IMR-90 (cell line): ENCODE measurements at regions not wholly inside any gene's neighbourhood (a gene's known extent, or its start where the extent isn't known, plus 50 kb on each side); places are given as distances from the start of the nearest gene placed in this dataset.

Experiments
- ATAC-seq: fragments of 200-7000 bp; cut with Tn5 transposase; 2 replicates; pipeline ENCODE4 v1.9.1; 2020; ENCODE audit warnings: low read depth, mild to moderate bottlenecking, moderate library complexity
- BruUV-seq: library from RNA; stranded (reverse); fragments of 400-500 nt; replicated peaks from 2 replicates; lab custom pipeline; 2021; lab: Mats Ljungman, UMichigan
- CTCF ChIA-PET: fragments of 300-600 bp; formaldehyde crosslinking; extraction: SDS; loops from one replicate; lab custom pipeline; 2021; ENCODE audit warnings: antibody characterized with exemption; lab: Yijun Ruan, JAX
- POLR2A ChIA-PET: fragments of 300-600 bp; sonication (Branson Sonifier 250); formaldehyde crosslinking; loops from one replicate; lab custom pipeline; 2022; ENCODE audit warnings: antibody characterized with exemption; ENCODE audit not compliant: unreplicated experiment; lab: Charles Lee
- DNase-seq: peaks from one replicate; pipeline ENCODE4 v3.0.0; 2013
- H2AFZ ChIP-seq: replicated peaks from 2 replicates; pipeline ENCODE3; 2013; ENCODE audit warnings: low read length, mild to moderate bottlenecking; ENCODE audit not compliant: poor library complexity
- H2AK5ac ChIP-seq: 2 replicates; pipeline ENCODE4 v1.6.1; 2013; ENCODE audit warnings: low read depth, low read length, inconsistent platforms
- H2AK9ac ChIP-seq: replicated peaks from 2 replicates; pipeline ENCODE3; 2013; ENCODE audit warnings: mild to moderate bottlenecking, low read depth, low read length, moderate library complexity; ENCODE audit not compliant: poor library complexity
- H2BK120ac ChIP-seq: 2 replicates; pipeline ENCODE4 v1.6.1; 2013; ENCODE audit warnings: low read depth, low read length, inconsistent platforms
- H2BK15ac ChIP-seq: 3 replicates; pipeline ENCODE4 v1.6.1; 2013; ENCODE audit warnings: low read depth, low read length, inconsistent platforms
- H2BK20ac ChIP-seq: 2 replicates; pipeline ENCODE4 v1.6.1; 2013; ENCODE audit warnings: low read depth, mild to moderate bottlenecking, inconsistent platforms, low read length, moderate library complexity
- H2BK5ac ChIP-seq: 2 replicates; pipeline ENCODE4 v1.6.1; 2013; ENCODE audit warnings: mild to moderate bottlenecking, low read depth, low read length, inconsistent platforms; ENCODE audit not compliant: poor library complexity, severe bottlenecking
- H3K14ac ChIP-seq: replicated peaks from 2 replicates; pipeline ENCODE4 v1.6.1; 2013; ENCODE audit warnings: low read depth, low read length, inconsistent platforms
- H3K18ac ChIP-seq: 2 replicates; pipeline ENCODE4 v1.6.1; 2013; ENCODE audit warnings: low read depth, low read length, control low read depth
- H3K23ac ChIP-seq: 2 replicates; pipeline ENCODE4 v1.6.1; 2013; ENCODE audit warnings: low read depth, low read length, inconsistent platforms
- H3K27ac ChIP-seq: 2 replicates; pipeline ENCODE4 v1.5.1; 2013; ENCODE audit warnings: mild to moderate bottlenecking, control low read depth, low read length; ENCODE audit not compliant: insufficient read depth
- H3K27me3 ChIP-seq: 2 replicates; pipeline ENCODE4 v1.6.1; 2013; ENCODE audit warnings: low read length; ENCODE audit not compliant: control insufficient read depth, insufficient read depth
- H3K36me3 ChIP-seq: 2 replicates; pipeline ENCODE4 v1.6.1; 2013; ENCODE audit warnings: low read length, mixed read lengths; ENCODE audit not compliant: control insufficient read depth, insufficient read depth
- H3K4ac ChIP-seq: 2 replicates; pipeline ENCODE4 v1.6.1; 2013; ENCODE audit warnings: low read depth, low read length, inconsistent platforms
- H3K4me1 ChIP-seq: 2 replicates; pipeline ENCODE4 v1.6.1; 2013; ENCODE audit warnings: low read length, mixed read lengths; ENCODE audit not compliant: control insufficient read depth, insufficient read depth
- H3K4me2 ChIP-seq: 2 replicates; pipeline ENCODE4 v1.6.1; 2013; ENCODE audit warnings: low read depth, mild to moderate bottlenecking, control low read depth, low read length, moderate library complexity
- H3K4me3 ChIP-seq: 2 replicates; pipeline ENCODE4 v1.5.1; 2013; ENCODE audit warnings: low read depth, mild to moderate bottlenecking, control low read depth, low read length, moderate library complexity; ENCODE audit not compliant: insufficient read depth
- H3K56ac ChIP-seq: 2 replicates; pipeline ENCODE4 v1.6.1; 2013; ENCODE audit warnings: low read length, inconsistent platforms; ENCODE audit not compliant: insufficient read depth; ENCODE audit errors: extremely low read depth
- H3K79me1 ChIP-seq, 2 experiments: 2 replicates each; pipeline ENCODE4 v1.6.1; 2013; ENCODE audit warnings: low read length in 2 of 2, inconsistent platforms in 1 of 2, low read depth in 1 of 2
- H3K9ac ChIP-seq: 2 replicates; pipeline ENCODE4 v1.6.1; 2013; ENCODE audit warnings: low read depth, low read length, control low read depth
- H3K9me1 ChIP-seq: 2 replicates; pipeline ENCODE4 v1.6.1; 2013; ENCODE audit warnings: low read length, inconsistent platforms; ENCODE audit not compliant: insufficient read depth
- H3K9me3 ChIP-seq: 2 replicates; pipeline ENCODE4 v1.6.1; 2013; ENCODE audit warnings: low read length; ENCODE audit not compliant: control insufficient read depth, insufficient read depth
- H4K20me1 ChIP-seq: 2 replicates; pipeline ENCODE4 v1.6.1; 2013; ENCODE audit warnings: low read length, inconsistent platforms; ENCODE audit not compliant: insufficient read depth
- H4K5ac ChIP-seq: 2 replicates; pipeline ENCODE4 v1.6.1; 2013; ENCODE audit warnings: mild to moderate bottlenecking, low read depth, low read length, control low read depth
- H4K8ac ChIP-seq, 2 experiments: 2 replicates each; pipeline ENCODE4 v1.6.1; 2013; ENCODE audit warnings: low read depth in 2 of 2, low read length in 2 of 2, control low read depth in 1 of 2, inconsistent platforms in 1 of 2
- H4K91ac ChIP-seq: 2 replicates; pipeline ENCODE4 v1.6.1; 2013; ENCODE audit warnings: low read depth, low read length, inconsistent platforms; ENCODE audit not compliant: insufficient read depth
- BHLHE40 ChIP-seq: fragments of 150-350 bp; IDR thresholded peaks from 2 replicates; pipeline ENCODE4 v1.6.1; 2016; ENCODE audit warnings: mild to moderate bottlenecking, low read depth, low read length
- CEBPB ChIP-seq: IDR thresholded peaks from 2 replicates; pipeline ENCODE4 v1.6.1; 2012; ENCODE audit warnings: low read depth, low read length, improper control_type of control experiment
- CHD1 ChIP-seq: IDR thresholded peaks from 2 replicates; pipeline ENCODE4 v1.6.1; 2012; ENCODE audit warnings: low read depth, low read length, improper control_type of control experiment
- CTCF ChIP-seq: conservative IDR thresholded peaks from 2 replicates; pipeline ENCODE4 v1.5.1; 2012; ENCODE audit warnings: mild to moderate bottlenecking, low read depth, low read length, improper control_type of control experiment
- FOS ChIP-seq: fragments of 150-350 bp; IDR thresholded peaks from 2 replicates; pipeline ENCODE4 v1.6.1; 2016; ENCODE audit warnings: low read depth, low read length
- MAFK ChIP-seq: IDR thresholded peaks from 2 replicates; pipeline ENCODE4 v1.6.1; 2012; ENCODE audit warnings: low read depth, low read length, improper control_type of control experiment
- MAZ ChIP-seq: IDR thresholded peaks from 2 replicates; pipeline ENCODE4 v1.6.1; 2012; ENCODE audit warnings: low read depth, mild to moderate bottlenecking, low read length, improper control_type of control experiment, moderate library complexity, borderline replicate concordance
- MXI1 ChIP-seq: IDR thresholded peaks from 2 replicates; pipeline ENCODE4 v1.6.1; 2012; ENCODE audit warnings: low read depth, mild to moderate bottlenecking, low read length, moderate library complexity, borderline replicate concordance
- NFE2L2 ChIP-seq: fragments of 150-350 bp; IDR thresholded peaks from 2 replicates; pipeline ENCODE4 v1.6.1; 2016; ENCODE audit warnings: low read depth, mild to moderate bottlenecking, low read length
- POLR2A ChIP-seq: IDR thresholded peaks from 2 replicates; pipeline ENCODE4 v1.6.1; 2012; ENCODE audit warnings: mild to moderate bottlenecking, low read depth, low read length
- RAD21 ChIP-seq: IDR thresholded peaks from 2 replicates; pipeline ENCODE4 v1.6.1; 2012; ENCODE audit warnings: low read length, improper control_type of control experiment
- RCOR1 ChIP-seq: IDR thresholded peaks from 2 replicates; pipeline ENCODE4 v1.6.1; 2012; ENCODE audit warnings: mild to moderate bottlenecking, low read length, improper control_type of control experiment; ENCODE audit not compliant: insufficient replicate concordance
- SMC3 ChIP-seq: fragments of 150-350 bp; IDR thresholded peaks from 2 replicates; pipeline ENCODE4 v1.6.1; 2016; ENCODE audit warnings: low read depth, mild to moderate bottlenecking, antibody characterized with exemption, low read length, moderate library complexity
- USF2 ChIP-seq: fragments of 150-350 bp; IDR thresholded peaks from 2 replicates; pipeline ENCODE4 v1.6.1; 2017; ENCODE audit warnings: mild to moderate bottlenecking, antibody characterized with exemption, low read length, low read depth
- WGBS, 2 experiments: methylation state at CpG; one replicate each; pipeline versions ENCODE4 v1.1.5 to v1.1.7; 2013; ENCODE audit warnings: missing lambda C conversion rate in 2 of 2; ENCODE audit not compliant: insufficient read length in 1 of 2; ENCODE audit errors: extremely low coverage in 2 of 2; 5-methylcytosine and 5-hydroxymethylcytosine counted together
- dilution Hi-C: fragments of 300-500 bp; cut with HindIII; formaldehyde crosslinking; loops from one replicate; pipeline ENCODE4 v1.14.3; 2018; ENCODE audit warnings: low sequenced_read_pairs; ENCODE audit not compliant: unreplicated experiment
- in situ Hi-C: fragments of 300-500 bp; cut with MboI; formaldehyde crosslinking; loops from 3 replicates; pipeline ENCODE4 v1.14.3; 2019; ENCODE audit warnings: low sequenced_read_pairs, inconsistent platforms, mixed read lengths
- intact Hi-C: fragments of 100-400 bp; cut with micrococcal nuclease; formaldehyde crosslinking; loops from 2 replicates; pipeline ENCODE4 v1.10.0; 2022

DNA sequence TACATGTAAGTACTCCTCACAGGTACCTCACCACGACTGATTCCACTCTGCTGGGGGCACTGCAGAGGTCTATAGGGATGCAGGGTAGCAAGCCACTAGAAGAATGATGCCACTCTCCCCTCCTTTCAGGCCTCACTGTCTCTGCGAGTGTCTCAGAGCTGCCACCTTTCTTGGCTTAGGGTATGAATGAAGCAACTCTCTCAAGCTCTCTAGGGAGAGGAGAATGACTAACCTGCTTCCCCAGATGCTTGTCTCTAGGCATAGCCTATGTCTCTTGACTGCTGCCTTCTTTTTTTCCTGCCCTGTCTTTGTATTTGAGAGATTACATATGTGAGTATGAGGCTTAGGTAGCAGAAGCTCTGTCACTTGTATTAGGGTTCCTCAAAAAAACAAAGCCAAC is 566.5 kb upstream of the ATP2B1 start:
- no peak overlapping the region for H4K8ac ChIP-seq
- dilution Hi-C loops: no loop called here
- no peak overlapping the region for H2BK15ac ChIP-seq
- no peak overlapping the region for H3K14ac ChIP-seq
- no CpG with 5 or more reads among the region's 2 CpGs for WGBS, 2 experiments
- H3K4me2 ChIP-seq: no peak overlapping the region
- no peak overlapping the region for H2AK9ac ChIP-seq
- no peak overlapping the region for H2BK20ac ChIP-seq
- in situ Hi-C loops: no loop called here
- H2BK5ac ChIP-seq: no peak overlapping the region
- no TSS peak for BruUV-seq
- no peak overlapping the region for H4K91ac ChIP-seq
- H3K9ac ChIP-seq: no peak overlapping the region
- H3K4me3 ChIP-seq: no peak overlapping the region
- intact Hi-C loops: no loop called here
- no peak overlapping the region for H3K23ac ChIP-seq
- no peak overlapping the region for H2AK5ac ChIP-seq
- no peaks in the 10 kb centered on the region for H3K36me3 ChIP-seq
- no peak overlapping the region for H3K4ac ChIP-seq
- no peaks in the 10 kb centered on the region for H3K79me1 ChIP-seq
- no peak overlapping the region for H4K5ac ChIP-seq
- DNase-seq (no peak), ATAC-seq (no peak)
- no peaks in the 10 kb centered on the region for H3K27me3 ChIP-seq
- H3K18ac ChIP-seq: no peak overlapping the region
- H3K27ac ChIP-seq: no peak overlapping the region
- no peaks in the 10 kb centered on the region for H3K4me1 ChIP-seq
- H2AFZ ChIP-seq: no peak overlapping the region
- H3K9me3 ChIP-seq: no peaks in the 10 kb centered on the region
- no peak overlapping the region for H2BK120ac ChIP-seq
- TF ChIP-seq POLR2A (no peak), RCOR1 (no peak), MAZ (no peak), FOS (no peak), NFE2L2 (no peak), MXI1 (no peak), SMC3 (no peak), BHLHE40 (no peak), RAD21 (no peak), CTCF (no peak), CEBPB (no peak), MAFK (no peak), USF2 (no peak), CHD1 (no peak)
- no peaks in the 10 kb centered on the region for H4K20me1 ChIP-seq
- ChIA-PET POLR2A (no interaction called here), CTCF (no interaction called here)
- H3K56ac ChIP-seq: no peak overlapping the region
- no peaks in the 10 kb centered on the region; the same call in 1 of the 2 replicates for H3K9me1 ChIP-seq
